ENCODE measurements at regions not wholly inside any gene's neighbourhood (a gene's known extent, or its start where the extent isn't known, plus 50 kb on each side); places are given as distances from the start of the nearest gene placed in this dataset.

DNA sequence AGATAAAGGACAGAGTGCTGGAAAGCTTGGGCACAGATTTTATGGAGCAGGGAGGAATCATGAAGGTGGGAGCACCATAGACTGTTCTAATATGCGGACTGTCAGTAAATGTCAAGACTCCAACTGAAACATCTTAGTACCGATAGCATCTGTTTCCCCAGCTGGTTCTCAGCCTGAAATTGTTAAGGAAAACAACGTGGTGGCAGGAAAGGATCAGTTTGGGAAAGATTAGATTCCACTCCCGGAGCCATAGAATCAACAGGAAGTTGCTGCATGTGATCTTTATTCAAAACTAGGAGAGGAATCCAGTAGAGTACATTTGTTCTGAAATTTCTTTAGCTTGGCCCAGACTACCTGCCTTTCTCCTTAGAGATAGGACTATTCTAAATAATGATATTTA lies 559.1 kb downstream of the CSNK1G3 start (continued):
- TF ChIP-seq SP3 (tag by site-specific recombination; IDR thresholded peaks at IDR 0.05): no peak
- TF ChIP-seq, protein P1, sequence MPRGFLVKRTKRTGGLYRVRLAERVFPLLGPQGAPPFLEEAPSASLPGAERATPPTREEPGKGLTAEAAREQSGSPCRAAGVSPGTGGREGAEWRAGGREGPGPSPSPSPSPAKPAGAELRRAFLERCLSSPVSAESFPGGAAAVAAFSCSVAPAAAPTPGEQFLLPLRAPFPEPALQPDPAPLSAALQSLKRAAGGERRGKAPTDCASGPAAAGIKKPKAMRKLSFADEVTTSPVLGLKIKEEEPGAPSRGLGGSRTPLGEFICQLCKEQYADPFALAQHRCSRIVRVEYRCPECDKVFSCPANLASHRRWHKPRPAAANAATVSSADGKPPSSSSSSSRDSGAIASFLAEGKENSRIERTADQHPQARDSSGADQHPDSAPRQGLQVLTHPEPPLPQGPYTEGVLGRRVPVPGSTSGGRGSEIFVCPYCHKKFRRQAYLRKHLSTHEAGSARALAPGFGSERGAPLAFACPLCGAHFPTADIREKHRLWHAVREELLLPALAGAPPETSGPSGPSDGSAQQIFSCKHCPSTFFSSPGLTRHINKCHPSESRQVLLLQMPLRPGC (tag by site-specific recombination; IDR thresholded peaks at IDR 0.05): no peak

GRCh38 chr5:124065508-124065907 lies 553.5 kb downstream of the CSNK1G3 start:
- CTCF ChIA-PET: no interaction called here
- TF ChIP-seq ZNF311 (tag by site-specific recombination; IDR thresholded peaks at IDR 0.05; ENCODE audit: borderline replicate concordance): no peak
- TF ChIP-seq ZNF302 (tag by site-specific recombination; IDR thresholded peaks at IDR 0.05; ENCODE audit: low read depth): no peak
- TF ChIP-seq ZXDB (tag by site-specific recombination; IDR thresholded peaks at IDR 0.05): no peak
- no peak for TF ChIP-seq ZBTB49 (tag by site-specific recombination; IDR thresholded peaks at IDR 0.05; ENCODE audit: low read depth)
- no peak for TF ChIP-seq SALL2 (tag by site-specific recombination; IDR thresholded peaks at IDR 0.05; ENCODE audit: borderline replicate concordance)
- TF ChIP-seq SP7 (tag by site-specific recombination; IDR thresholded peaks at IDR 0.05): no peak
- TF ChIP-seq ZNF174 (tag by site-specific recombination; IDR thresholded peaks at IDR 0.05): no peak
- no peak for TF ChIP-seq ZNF175 (tag by site-specific recombination; IDR thresholded peaks at IDR 0.05)
- no peak for TF ChIP-seq ZNF571 (tag by site-specific recombination; IDR thresholded peaks at IDR 0.05)
- no peak overlapping the region for H3K27ac ChIP-seq (ENCODE audit: extremely low read depth, low read depth, low read length)
- H3K4me3 ChIP-seq (ENCODE audit: low read depth, low read length): no peak overlapping the region
- POLR2A ChIA-PET: no interaction called here
- H3K4me1 ChIP-seq (ENCODE audit: control insufficient read depth, insufficient read depth, low read length): peaks cover 10% of the 10 kb centered on the region
- H3K9me3 ChIP-seq (ENCODE audit: control insufficient read depth, insufficient read depth, low read depth, low read length): no peaks in the 10 kb centered on the region
- H3K36me3 ChIP-seq (ENCODE audit: control insufficient read depth in 2 of 2, insufficient read depth in 1 of 2, low read length in 2 of 2): no peaks in the 10 kb centered on the region

GRCh38 chr5:124064956-124065355 lies 553.0 kb downstream of the CSNK1G3 start:
- ChIA-PET CTCF (no interaction called here), POLR2A (no interaction called here)
- Histone ChIP-seq H3K4me1 (ENCODE audit: control insufficient read depth, insufficient read depth, low read length) (peaks cover 14% of the 10 kb centered on the region), H3K27ac (ENCODE audit: extremely low read depth, low read depth, low read length) (no peak overlapping the region), H3K9me3 (ENCODE audit: control insufficient read depth, insufficient read depth, low read depth, low read length) (no peaks in the 10 kb centered on the region), H3K36me3 (ENCODE audit: control insufficient read depth in 2 of 2, insufficient read depth in 1 of 2, low read length in 2 of 2) (no peaks in the 10 kb centered on the region), H3K4me3 (ENCODE audit: low read depth, low read length) (no peak overlapping the region)
- no peak for TF ChIP-seq HOXC10 (CRISPR knock-in tag; IDR thresholded peaks at IDR 0.05)
- no peak for TF ChIP-seq KLF10 (tag by site-specific recombination; IDR thresholded peaks at IDR 0.05)
- no peak for TF ChIP-seq ZNF530 (tag by site-specific recombination; IDR thresholded peaks at IDR 0.05; ENCODE audit: low read depth)
- no peak for TF ChIP-seq KLF8 (tag by site-specific recombination; IDR thresholded peaks at IDR 0.05)
- no peak for TF ChIP-seq ZNF302 (tag by site-specific recombination; IDR thresholded peaks at IDR 0.05; ENCODE audit: low read depth)
- no peak for TF ChIP-seq ZBTB6 (tag by site-specific recombination; IDR thresholded peaks at IDR 0.05)
- no peak for TF ChIP-seq CTCF (tag by site-specific recombination; IDR thresholded peaks at IDR 0.05)
- TF ChIP-seq YY1 (tag by site-specific recombination; IDR thresholded peaks at IDR 0.05): no peak
- TF ChIP-seq TSHZ1 (tag by site-specific recombination; IDR thresholded peaks at IDR 0.05; ENCODE audit: borderline replicate concordance): no peak
- no peak for TF ChIP-seq ZNF404 (tag by site-specific recombination; IDR thresholded peaks at IDR 0.05)
- no peak for TF ChIP-seq ZNF529 (tag by site-specific recombination; IDR thresholded peaks at IDR 0.05; ENCODE audit: insufficient replicate concordance)
- no peak for TF ChIP-seq IKZF3 (tag by site-specific recombination; IDR thresholded peaks at IDR 0.05)
- no peak for TF ChIP-seq ZNF266 (tag by site-specific recombination; IDR thresholded peaks at IDR 0.05; ENCODE audit: low read depth)
- TF ChIP-seq ZNF169 (tag by site-specific recombination; IDR thresholded peaks at IDR 0.05): no peak
- no peak for TF ChIP-seq ZNF24 (tag by site-specific recombination; IDR thresholded peaks at IDR 0.05)

Data from HEK293 (cell line).